Right hindlimb (tissue), 1 donor: ENCODE measurements at regions not wholly inside any gene's neighbourhood (a gene's known extent, or its start where the extent isn't known, plus 50 kb on each side); places are given as distances from the start of the nearest gene placed in this dataset.
"Not testable (repeated sequence)": the region's sequence is repeated elsewhere in the genome, so short reads cannot be mapped to it uniquely, and the experiment has no call there.

Source experiments
- DNase-seq: peaks from one replicate; pipeline ENCODE4 v3.0.0-alpha.2; 2018

GRCh38 chr10:53064614-53065013 is 292.0 kb upstream of the MBL2 start:
- no peak for DNase-seq

- DNase-seq, result no peak
Observed at GRCh38 chr10:53063805-53064204, 291.2 kb upstream of the MBL2 start.

GRCh38 chr10:53052521-53053164 is 280.1 kb upstream of the MBL2 start:
- no peak for DNase-seq

- no peak for DNase-seq
Observed at GRCh38 chr10:53045315-53045714, 272.7 kb upstream of the MBL2 start.

GRCh38 chr10:53035823-53036222 is 263.2 kb upstream of the MBL2 start:
- DNase-seq, result not testable (repeated sequence)

- DNase-seq, result no peak
Observed at GRCh38 chr10:53033396-53033795, 260.8 kb upstream of the MBL2 start.

- DNase-seq, result not testable (repeated sequence)
Observed at GRCh38 chr10:53029872-53030849, 257.6 kb upstream of the MBL2 start.

GRCh38 chr10:53029449-53029848 is 256.9 kb upstream of the MBL2 start:
- DNase-seq, result no peak

- not testable (repeated sequence) for DNase-seq
Observed at GRCh38 chr10:53025765-53026164, 253.2 kb upstream of the MBL2 start.

GRCh38 chr10:53025172-53025711 is 252.7 kb upstream of the MBL2 start:
- DNase-seq, result no peak

GRCh38 chr10:53023411-53023810 is 250.8 kb upstream of the MBL2 start:
- no peak for DNase-seq

GRCh38 chr10:53022611-53023088 is 250.1 kb upstream of the MBL2 start:
- no peak for DNase-seq

GRCh38 chr10:53013201-53013810 is 240.7 kb upstream of the MBL2 start:
- DNase-seq, result no peak

- no peak for DNase-seq
Observed at GRCh38 chr10:53009961-53010907, 237.7 kb upstream of the MBL2 start.

- DNase-seq, result no peak
Observed at GRCh38 chr10:53007527-53007842, 234.9 kb upstream of the MBL2 start.

- no peak for DNase-seq
Observed at GRCh38 chr10:53006663-53007526, 234.3 kb upstream of the MBL2 start.

- no peak for DNase-seq
Observed at GRCh38 chr10:53005612-53006345, 233.2 kb upstream of the MBL2 start.

GRCh38 chr10:53003094-53003493 is 230.5 kb upstream of the MBL2 start:
- DNase-seq, result no peak

- no peak for DNase-seq
Observed at GRCh38 chr10:52999681-53000080, 227.1 kb upstream of the MBL2 start.

- no peak for DNase-seq
Observed at GRCh38 chr10:52999258-52999657, 226.7 kb upstream of the MBL2 start.
